Cardiac fibroblast (primary cell): ENCODE measurements at regions not wholly inside any gene's neighbourhood (a gene's known extent, or its start where the extent isn't known, plus 50 kb on each side); places are given as distances from the start of the nearest gene placed in this dataset.

Source experiments
- DNase-seq, 2 donors: peaks; one replicate each; pipeline versions ENCODE4 v3.0.0 to v3.0.0-alpha.2; 2010; ENCODE audit warnings: low read depth in 2 of 2
- H3K4me3 ChIP-seq, 2 donors: replicated peaks in 1 of 2; 1 replicate in 1 of 2; 2 replicates in 1 of 2; pipeline ENCODE4 v1.5.1; 2011; ENCODE audit warnings: low read depth in 2 of 2, low read length in 2 of 2, mild to moderate bottlenecking in 2 of 2, moderate library complexity in 1 of 2
- TF ChIP-seq, protein P1 (sequence below): IDR thresholded peaks from one replicate; pipeline ENCODE4 v1.5.1; 2011; ENCODE audit warnings: low read depth, mild to moderate bottlenecking, low read length, inconsistent platforms

DNA sequence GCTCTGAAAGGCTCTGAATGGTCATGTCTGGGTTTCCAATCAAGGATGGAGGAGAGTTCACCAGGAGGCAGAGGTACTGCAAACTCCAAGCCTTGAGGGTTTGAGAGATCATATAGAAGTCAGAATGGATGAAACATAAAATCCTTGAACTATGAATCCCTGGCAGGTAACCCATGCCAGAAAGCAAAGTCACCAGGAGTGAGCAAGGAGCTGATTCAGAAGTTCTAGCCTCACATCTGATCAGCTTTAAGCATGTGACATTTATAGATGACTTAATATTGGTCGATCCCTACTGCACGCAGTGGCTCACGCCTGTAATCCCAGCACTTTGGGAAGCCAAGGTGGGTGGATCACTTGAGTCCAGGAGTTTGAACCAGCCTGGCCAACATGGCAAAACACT is 126.1 kb upstream of the MED13L start:
- H3K4me3 ChIP-seq, result no peak overlapping the region
- no peak for DNase-seq
- TF ChIP-seq, protein P1, sequence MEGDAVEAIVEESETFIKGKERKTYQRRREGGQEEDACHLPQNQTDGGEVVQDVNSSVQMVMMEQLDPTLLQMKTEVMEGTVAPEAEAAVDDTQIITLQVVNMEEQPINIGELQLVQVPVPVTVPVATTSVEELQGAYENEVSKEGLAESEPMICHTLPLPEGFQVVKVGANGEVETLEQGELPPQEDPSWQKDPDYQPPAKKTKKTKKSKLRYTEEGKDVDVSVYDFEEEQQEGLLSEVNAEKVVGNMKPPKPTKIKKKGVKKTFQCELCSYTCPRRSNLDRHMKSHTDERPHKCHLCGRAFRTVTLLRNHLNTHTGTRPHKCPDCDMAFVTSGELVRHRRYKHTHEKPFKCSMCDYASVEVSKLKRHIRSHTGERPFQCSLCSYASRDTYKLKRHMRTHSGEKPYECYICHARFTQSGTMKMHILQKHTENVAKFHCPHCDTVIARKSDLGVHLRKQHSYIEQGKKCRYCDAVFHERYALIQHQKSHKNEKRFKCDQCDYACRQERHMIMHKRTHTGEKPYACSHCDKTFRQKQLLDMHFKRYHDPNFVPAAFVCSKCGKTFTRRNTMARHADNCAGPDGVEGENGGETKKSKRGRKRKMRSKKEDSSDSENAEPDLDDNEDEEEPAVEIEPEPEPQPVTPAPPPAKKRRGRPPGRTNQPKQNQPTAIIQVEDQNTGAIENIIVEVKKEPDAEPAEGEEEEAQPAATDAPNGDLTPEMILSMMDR, result no peak

DNA sequence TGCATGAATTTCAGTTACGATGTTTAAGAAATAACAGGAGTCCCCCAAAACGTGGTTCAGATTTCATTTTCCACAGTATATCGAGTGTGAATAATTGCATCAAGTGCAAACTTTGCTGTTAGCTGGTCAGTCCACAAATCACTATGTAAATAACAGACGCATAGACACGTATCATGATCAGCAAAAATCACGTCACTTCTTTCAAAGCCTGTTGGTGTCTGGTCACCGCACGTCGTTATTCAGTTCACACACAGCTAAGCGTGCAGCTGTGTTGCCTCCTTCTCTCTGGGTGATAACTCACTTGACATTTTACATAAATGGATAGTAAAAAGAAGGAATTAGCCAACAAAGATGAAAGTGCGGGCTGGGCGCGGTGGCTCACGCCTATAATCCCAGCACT is 126.8 kb upstream of the MED13L start:
- TF ChIP-seq, protein P1, result no peak
- no peak overlapping the region for H3K4me3 ChIP-seq
- no peak for DNase-seq

DNA sequence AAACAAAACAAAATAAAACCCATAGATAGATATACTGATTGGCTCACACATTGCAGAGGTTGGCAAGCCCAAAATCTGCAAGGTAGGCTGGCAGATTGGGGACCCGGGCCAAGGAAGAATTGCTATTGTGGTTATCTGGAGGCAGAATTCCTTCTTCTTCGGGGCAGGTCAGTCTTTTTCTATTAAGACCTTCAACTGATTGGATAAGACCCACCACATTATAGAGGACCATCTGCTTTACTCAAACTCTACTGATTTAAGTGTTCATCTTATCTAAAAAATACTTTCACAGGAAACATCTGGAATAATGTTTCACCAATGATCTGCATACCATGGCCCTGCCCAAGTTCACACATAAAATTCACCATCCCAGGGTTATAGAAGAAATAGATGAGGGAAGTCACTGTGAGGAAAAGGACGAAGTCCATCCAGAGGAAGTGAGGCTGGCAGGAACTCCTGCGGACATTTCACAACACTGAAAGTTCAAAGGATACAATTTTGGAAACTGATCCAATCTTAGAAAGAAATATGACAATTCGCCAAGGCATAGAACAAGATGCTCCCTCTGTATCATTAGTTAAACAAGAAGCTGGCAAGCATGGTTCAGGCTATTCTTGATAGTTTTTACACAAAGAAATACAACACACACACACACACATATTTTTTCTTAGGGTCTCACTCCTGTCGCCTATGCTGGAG is 127.6 kb upstream of the MED13L start:
- TF ChIP-seq, protein P1, result no peak
- H3K4me3 ChIP-seq, result no peak overlapping the region
- peak in 1 of 2 donors; percentile 48 for DNase-seq

DNA sequence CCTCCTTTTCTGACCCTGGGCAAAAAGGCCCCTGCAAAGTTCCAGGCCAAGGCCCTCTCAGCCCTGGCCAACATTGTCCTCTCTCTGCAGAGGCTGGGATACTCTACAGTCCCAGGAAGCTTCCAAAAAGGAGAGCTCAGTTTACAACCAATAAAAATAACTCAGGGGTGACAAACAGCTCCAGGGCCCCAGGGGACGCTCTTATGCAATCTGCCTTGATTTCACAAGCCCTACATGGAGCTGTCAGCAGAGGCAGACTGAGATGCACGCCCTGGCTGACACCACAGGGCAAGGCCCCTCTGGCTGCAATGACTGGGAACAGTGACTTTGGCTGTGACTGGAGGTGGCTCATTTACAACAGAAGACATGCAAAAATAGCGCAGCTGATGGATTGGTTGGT is 129.0 kb upstream of the MED13L start:
- TF ChIP-seq, protein P1, result peak; percentile 8
- no peak overlapping the region for H3K4me3 ChIP-seq
- DNase-seq, result peak; percentile 88 to 96

DNA sequence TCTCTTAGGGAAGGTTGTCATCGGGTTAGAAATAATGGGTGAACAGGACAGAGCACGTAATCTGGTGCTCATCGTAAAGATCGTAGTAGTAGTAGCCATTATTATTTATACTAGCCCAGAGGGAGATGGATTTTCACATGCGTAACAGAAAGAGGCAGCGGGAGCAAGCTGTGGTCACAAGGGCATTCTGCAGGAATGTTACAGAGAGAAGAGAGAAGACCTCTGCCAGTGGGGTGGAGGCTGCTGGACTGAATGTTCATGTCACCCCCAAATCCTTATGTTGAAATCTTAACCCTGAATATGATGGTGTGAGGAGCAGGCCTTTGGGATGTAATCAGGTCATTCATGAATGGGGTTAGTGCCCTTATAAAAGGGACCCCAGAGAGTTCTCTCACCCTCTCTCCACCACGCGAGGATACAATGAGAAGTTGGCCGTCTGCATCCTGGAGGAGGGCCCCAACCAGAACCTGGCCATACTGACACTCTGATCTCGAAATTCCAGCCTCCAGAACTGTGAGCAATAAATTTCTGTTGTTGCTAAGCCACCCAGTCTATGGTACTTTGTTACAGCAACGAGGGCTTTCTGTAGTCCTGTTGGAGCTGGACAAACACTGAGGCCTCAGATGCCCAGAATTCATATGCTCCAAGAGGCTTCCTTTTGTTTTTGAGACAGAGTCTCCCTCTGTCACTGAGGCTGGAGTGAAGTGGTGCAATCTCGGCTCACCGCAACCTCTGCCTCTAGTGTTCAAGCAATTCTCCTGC is 131.2 kb upstream of the MED13L start:
- no peak overlapping the region for H3K4me3 ChIP-seq
- TF ChIP-seq, protein P1, result no peak
- no peak for DNase-seq

DNA sequence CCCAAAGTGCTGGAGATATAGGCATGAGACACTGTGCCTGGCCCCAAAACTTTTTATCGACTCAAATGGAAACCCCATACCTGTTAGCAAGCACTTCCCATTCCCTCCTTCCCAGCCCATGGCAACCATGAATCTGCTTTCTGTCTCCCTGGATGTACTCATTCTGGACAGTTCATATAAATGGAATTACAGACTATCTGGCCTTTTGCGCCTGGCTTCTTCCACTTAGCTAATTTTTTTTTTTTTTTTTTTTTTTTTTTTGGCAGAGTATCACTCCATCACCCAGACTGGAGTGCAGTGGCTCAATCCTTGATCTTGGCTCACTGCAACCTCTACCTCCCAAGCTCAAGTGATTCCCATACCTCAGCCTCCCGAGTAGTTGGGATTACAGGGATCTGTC is 134.5 kb upstream of the MED13L start:
- TF ChIP-seq, protein P1, result no peak
- no peak overlapping the region for H3K4me3 ChIP-seq
- peak in 1 of 2 donors; percentile 22 for DNase-seq
